ENCODE measurements at regions not wholly inside any gene's neighbourhood (a gene's known extent, or its start where the extent isn't known, plus 50 kb on each side); places are given as distances from the start of the nearest gene placed in this dataset.

- Histone ChIP-seq H3K36me3 (ENCODE audit: control insufficient read depth, insufficient read depth, low read length) (no peaks in the 10 kb centered on the region), H3K27me3 (ENCODE audit: control insufficient read depth, insufficient read depth, low read length) (no peaks in the 10 kb centered on the region), H3K4me3 (ENCODE audit: low read depth, low read length) (no peak overlapping the region)
- no peak for DNase-seq (ENCODE audit: low read depth)
- ChIA-PET POLR2A (no interaction called here), CTCF (interaction anchor here (1.0 to 2.3 kb wide), 2 partner anchors 17 to 284 kb away, joined by 3 to 12 read pairs; partner anchors contain the start of gene NPY1R)
- TF ChIP-seq CTCF (IDR thresholded peaks at IDR 0.05; ENCODE audit: insufficient read depth, low read depth, low read length): peak; percentile 52
These were observed 118.2 kb downstream of the NAF1 start for GRCh38 chr4:163048447-163048846.

DNA sequence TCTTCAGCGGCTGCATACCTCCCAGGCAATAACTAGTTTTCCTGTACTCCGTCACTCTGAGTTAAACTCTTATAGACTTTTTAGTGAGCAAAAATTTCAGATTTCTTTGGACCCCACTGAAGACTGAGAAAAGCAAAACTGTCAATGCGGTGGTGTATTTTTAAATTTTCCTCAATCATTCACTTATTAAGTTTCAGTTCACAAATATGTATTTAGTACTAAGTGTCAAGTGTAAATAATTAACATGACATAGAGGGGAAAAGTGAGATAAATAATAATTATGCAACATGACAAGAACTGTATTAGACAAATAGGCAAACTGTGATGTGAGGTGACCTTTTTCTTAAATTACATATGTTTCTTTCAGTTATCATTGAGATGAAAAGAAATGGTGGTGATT, 124.4 kb downstream of the NAF1 start:
- Histone ChIP-seq H3K36me3 (ENCODE audit: control insufficient read depth, insufficient read depth, low read length) (no peaks in the 10 kb centered on the region), H3K27me3 (ENCODE audit: control insufficient read depth, insufficient read depth, low read length) (no peaks in the 10 kb centered on the region), H3K4me3 (ENCODE audit: low read depth, low read length) (no peak overlapping the region)
- DNase-seq (ENCODE audit: low read depth): no peak
- POLR2A ChIA-PET: no interaction called here
- no peak for TF ChIP-seq CTCF (IDR thresholded peaks at IDR 0.05; ENCODE audit: insufficient read depth, low read depth, low read length)
- CTCF ChIA-PET: no interaction called here

GRCh38 chr4:163017135-163017534, 149.6 kb downstream of the NAF1 start:
- CTCF ChIA-PET: no interaction called here
- DNase-seq (ENCODE audit: low read depth): no peak
- TF ChIP-seq CTCF (IDR thresholded peaks at IDR 0.05; ENCODE audit: insufficient read depth, low read depth, low read length): no peak
- Histone ChIP-seq H3K27me3 (ENCODE audit: control insufficient read depth, insufficient read depth, low read length) (no peaks in the 10 kb centered on the region), H3K36me3 (ENCODE audit: control insufficient read depth, insufficient read depth, low read length) (no peaks in the 10 kb centered on the region), H3K4me3 (ENCODE audit: low read depth, low read length) (no peak overlapping the region)
- POLR2A ChIA-PET: no interaction called here

GRCh38 chr4:163012816-163013215, 153.9 kb downstream of the NAF1 start:
- H3K36me3 ChIP-seq (ENCODE audit: control insufficient read depth, insufficient read depth, low read length): no peaks in the 10 kb centered on the region
- no peak for DNase-seq (ENCODE audit: low read depth)
- H3K27me3 ChIP-seq (ENCODE audit: control insufficient read depth, insufficient read depth, low read length): no peaks in the 10 kb centered on the region
- ChIA-PET POLR2A (no interaction called here), CTCF (no interaction called here)
- no peak overlapping the region for H3K4me3 ChIP-seq (ENCODE audit: low read depth, low read length)
- TF ChIP-seq CTCF (IDR thresholded peaks at IDR 0.05; ENCODE audit: insufficient read depth, low read depth, low read length): no peak

DNA sequence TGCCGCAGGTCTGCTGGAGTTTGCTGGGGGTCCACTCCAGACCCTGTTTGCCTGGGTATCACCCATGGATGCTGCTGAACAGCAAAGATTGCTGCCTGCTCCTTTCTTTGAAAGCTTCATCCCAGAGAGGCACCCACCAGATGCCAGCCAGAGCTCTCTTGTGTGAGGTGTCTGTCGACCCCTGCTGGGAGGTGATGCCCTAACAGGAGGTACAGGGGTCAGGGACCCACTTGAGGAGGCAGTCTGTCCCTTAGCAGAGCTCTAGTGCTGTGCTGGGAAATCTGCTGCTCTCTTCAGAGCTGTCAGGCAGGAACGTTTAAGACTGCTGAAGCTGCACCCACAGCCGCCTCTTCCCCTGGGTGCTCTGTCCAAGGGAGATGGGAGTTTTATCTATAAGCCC, 162.7 kb downstream of the NAF1 start:
- TF ChIP-seq CTCF (IDR thresholded peaks at IDR 0.05; ENCODE audit: insufficient read depth, low read depth, low read length): no peak
- ChIA-PET CTCF (no interaction called here), POLR2A (no interaction called here)
- no peak for DNase-seq (ENCODE audit: low read depth)
- no peak overlapping the region for H3K4me3 ChIP-seq (ENCODE audit: low read depth, low read length)
- no peaks in the 10 kb centered on the region for H3K27me3 ChIP-seq (ENCODE audit: control insufficient read depth, insufficient read depth, low read length)
- no peaks in the 10 kb centered on the region for H3K36me3 ChIP-seq (ENCODE audit: control insufficient read depth, insufficient read depth, low read length)

All from BJ (cell line).